Fibroblast of lung (primary cell): ENCODE measurements at regions not wholly inside any gene's neighbourhood (a gene's known extent, or its start where the extent isn't known, plus 50 kb on each side); places are given as distances from the start of the nearest gene placed in this dataset.

Experiments used
- DNase-seq, 2 donors: peaks; one replicate each; pipeline versions ENCODE4 v3.0.0 to v3.0.0-alpha.2; 2010; ENCODE audit warnings: low read depth in 2 of 2
- H2AFZ ChIP-seq: 2 replicates; pipeline ENCODE4 v1.5.1; 2012; ENCODE audit warnings: low read length, control low read depth, inconsistent platforms
- H3K27ac ChIP-seq: 2 replicates; pipeline ENCODE4 v1.5.1; 2011; ENCODE audit warnings: low read length, control low read depth; ENCODE audit not compliant: insufficient read depth
- H3K27me3 ChIP-seq: 2 replicates; pipeline ENCODE4 v1.5.1; 2011; ENCODE audit warnings: mild to moderate bottlenecking, low read length; ENCODE audit not compliant: control insufficient read depth, insufficient read depth
- H3K36me3 ChIP-seq: 2 replicates; pipeline ENCODE4 v1.5.1; 2011; ENCODE audit warnings: low read length; ENCODE audit not compliant: control insufficient read depth, insufficient read depth
- H3K4me1 ChIP-seq: 2 replicates; pipeline ENCODE4 v1.5.1; 2011; ENCODE audit warnings: low read length; ENCODE audit not compliant: control insufficient read depth, insufficient read depth; ENCODE audit errors: extremely low read depth
- H3K4me2 ChIP-seq: 2 replicates; pipeline ENCODE4 v1.5.1; 2011; ENCODE audit warnings: low read length, control low read depth; ENCODE audit not compliant: insufficient read depth; ENCODE audit errors: extremely low read depth
- H3K4me3 ChIP-seq, 4 experiments: fragments of 200-600 bp in 1 of 4; sonication (generic) in 1 of 4; replicated peaks in 1 of 4; 2 replicates each; pipeline ENCODE4 v1.5.1; 2011 to 2016; ENCODE audit warnings: low read length in 4 of 4, low read depth in 3 of 4, mild to moderate bottlenecking in 3 of 4, control low read depth in 2 of 4, inconsistent platforms in 1 of 4, mixed read lengths in 1 of 4; ENCODE audit not compliant: insufficient read depth in 1 of 4; ENCODE audit errors: control extremely low read depth in 1 of 4
- H3K79me2 ChIP-seq: 2 replicates; pipeline ENCODE4 v1.5.1; 2012; ENCODE audit warnings: mild to moderate bottlenecking, low read length, inconsistent platforms; ENCODE audit not compliant: control insufficient read depth, insufficient read depth
- H3K9ac ChIP-seq: 2 replicates; pipeline ENCODE4 v1.5.1; 2011; ENCODE audit warnings: mild to moderate bottlenecking, low read length, control low read depth; ENCODE audit not compliant: insufficient read depth
- H3K9me3 ChIP-seq: 2 replicates; pipeline ENCODE4 v1.5.1; 2012; ENCODE audit warnings: low read depth, low read length; ENCODE audit not compliant: control insufficient read depth, insufficient read depth
- H4K20me1 ChIP-seq: 2 replicates; pipeline ENCODE4 v1.5.1; 2011; ENCODE audit warnings: low read length; ENCODE audit not compliant: control insufficient read depth, insufficient read depth; ENCODE audit errors: extremely low read depth
- CTCF ChIP-seq, 2 donors: IDR thresholded peaks in 1 of 2; conservative IDR thresholded peaks in 1 of 2; 1 replicate in 1 of 2; 2 replicates in 1 of 2; pipeline ENCODE4 v1.5.1; 2011 to 2012; ENCODE audit warnings: low read length in 2 of 2, control low read depth in 1 of 2, inconsistent platforms in 1 of 2, low read depth in 1 of 2, mild to moderate bottlenecking in 1 of 2
- EZH2 ChIP-seq: IDR thresholded peaks from 2 replicates; pipeline ENCODE4 v1.5.1; 2012; ENCODE audit warnings: low read length, control low read depth, mild to moderate bottlenecking; ENCODE audit errors: missing control alignments

GRCh38 chr13:61036715-61037114, 378.9 kb downstream of the PCDH20 start:
- Histone ChIP-seq H3K27ac (no peak overlapping the region), H4K20me1 (no peaks in the 10 kb centered on the region), H2AFZ (no peak overlapping the region), H3K4me2 (no peak overlapping the region), H3K36me3 (no peaks in the 10 kb centered on the region), H3K9me3 (no peaks in the 10 kb centered on the region), H3K4me3 (no peak overlapping the region), H3K79me2 (no peaks in the 10 kb centered on the region), H3K27me3 (no peaks in the 10 kb centered on the region), H3K9ac (no peak overlapping the region), H3K4me1 (no peaks in the 10 kb centered on the region)
- TF ChIP-seq CTCF (conservative IDR thresholded peaks at IDR 0.05 in 1 of 2, IDR thresholded peaks at IDR 0.05 in 1 of 2; ENCODE audit: low read depth in 1 of 2, low read length in 2 of 2): no peak
- no peak for TF ChIP-seq EZH2
- DNase-seq: peak in 1 of 2 donors; percentile 60

- Histone ChIP-seq H3K4me1 (no peaks in the 10 kb centered on the region), H3K27ac (no peak overlapping the region), H3K79me2 (no peaks in the 10 kb centered on the region), H4K20me1 (no peaks in the 10 kb centered on the region), H3K9me3 (no peaks in the 10 kb centered on the region), H3K4me2 (no peak overlapping the region), H3K27me3 (no peaks in the 10 kb centered on the region), H3K4me3 (no peak overlapping the region), H2AFZ (no peak overlapping the region), H3K36me3 (no peaks in the 10 kb centered on the region), H3K9ac (no peak overlapping the region)
- no peak for TF ChIP-seq EZH2
- no peak for TF ChIP-seq CTCF (conservative IDR thresholded peaks at IDR 0.05 in 1 of 2, IDR thresholded peaks at IDR 0.05 in 1 of 2; ENCODE audit: low read depth in 1 of 2, low read length in 2 of 2)
- DNase-seq: no peak
These were observed 385.2 kb downstream of the PCDH20 start for GRCh38 chr13:61030445-61030844.

- no peak overlapping the region for H2AFZ ChIP-seq
- no peak overlapping the region for H3K4me3 ChIP-seq
These were observed 386.6 kb downstream of the PCDH20 start for GRCh38 chr13:61029064-61029463.

More at GRCh38 chr13:61029064-61029463, 386.6 kb downstream of the PCDH20 start:
- DNase-seq: no peak
- no peaks in the 10 kb centered on the region for H3K9me3 ChIP-seq
- no peak overlapping the region for H3K9ac ChIP-seq
- TF ChIP-seq CTCF (conservative IDR thresholded peaks at IDR 0.05 in 1 of 2, IDR thresholded peaks at IDR 0.05 in 1 of 2; ENCODE audit: low read depth in 1 of 2, low read length in 2 of 2): no peak
- no peak for TF ChIP-seq EZH2
- H3K4me2 ChIP-seq: no peak overlapping the region
- no peaks in the 10 kb centered on the region for H3K79me2 ChIP-seq
- H3K36me3 ChIP-seq: no peaks in the 10 kb centered on the region
- H4K20me1 ChIP-seq: no peaks in the 10 kb centered on the region
- no peaks in the 10 kb centered on the region for H3K27me3 ChIP-seq
- H3K27ac ChIP-seq: no peak overlapping the region
- no peaks in the 10 kb centered on the region for H3K4me1 ChIP-seq
